ENCODE measurements at regions not wholly inside any gene's neighbourhood (a gene's known extent, or its start where the extent isn't known, plus 50 kb on each side); places are given as distances from the start of the nearest gene placed in this dataset.

GRCh38 chr5:82560969-82561368 is 282.8 kb upstream of the RPS23 start:
- TF ChIP-seq, protein P1, sequence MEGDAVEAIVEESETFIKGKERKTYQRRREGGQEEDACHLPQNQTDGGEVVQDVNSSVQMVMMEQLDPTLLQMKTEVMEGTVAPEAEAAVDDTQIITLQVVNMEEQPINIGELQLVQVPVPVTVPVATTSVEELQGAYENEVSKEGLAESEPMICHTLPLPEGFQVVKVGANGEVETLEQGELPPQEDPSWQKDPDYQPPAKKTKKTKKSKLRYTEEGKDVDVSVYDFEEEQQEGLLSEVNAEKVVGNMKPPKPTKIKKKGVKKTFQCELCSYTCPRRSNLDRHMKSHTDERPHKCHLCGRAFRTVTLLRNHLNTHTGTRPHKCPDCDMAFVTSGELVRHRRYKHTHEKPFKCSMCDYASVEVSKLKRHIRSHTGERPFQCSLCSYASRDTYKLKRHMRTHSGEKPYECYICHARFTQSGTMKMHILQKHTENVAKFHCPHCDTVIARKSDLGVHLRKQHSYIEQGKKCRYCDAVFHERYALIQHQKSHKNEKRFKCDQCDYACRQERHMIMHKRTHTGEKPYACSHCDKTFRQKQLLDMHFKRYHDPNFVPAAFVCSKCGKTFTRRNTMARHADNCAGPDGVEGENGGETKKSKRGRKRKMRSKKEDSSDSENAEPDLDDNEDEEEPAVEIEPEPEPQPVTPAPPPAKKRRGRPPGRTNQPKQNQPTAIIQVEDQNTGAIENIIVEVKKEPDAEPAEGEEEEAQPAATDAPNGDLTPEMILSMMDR (IDR thresholded peaks at IDR 0.05; ENCODE audit: low read depth, low read length) = no peak
- no peak for TF ChIP-seq EZH2phosphoT487 (IDR thresholded peaks at IDR 0.05; ENCODE audit: low read depth)
